ENCODE measurements at regions not wholly inside any gene's neighbourhood (a gene's known extent, or its start where the extent isn't known, plus 50 kb on each side); places are given as distances from the start of the nearest gene placed in this dataset.

- TF ChIP-seq POLR2A (IDR thresholded peaks at IDR 0.05) (no peak), POLR2AphosphoS5 (IDR thresholded peaks at IDR 0.05) (no peak), EP300 (IDR thresholded peaks at IDR 0.05; ENCODE audit: low read depth) (no peak)
- TF ChIP-seq, protein P1, sequence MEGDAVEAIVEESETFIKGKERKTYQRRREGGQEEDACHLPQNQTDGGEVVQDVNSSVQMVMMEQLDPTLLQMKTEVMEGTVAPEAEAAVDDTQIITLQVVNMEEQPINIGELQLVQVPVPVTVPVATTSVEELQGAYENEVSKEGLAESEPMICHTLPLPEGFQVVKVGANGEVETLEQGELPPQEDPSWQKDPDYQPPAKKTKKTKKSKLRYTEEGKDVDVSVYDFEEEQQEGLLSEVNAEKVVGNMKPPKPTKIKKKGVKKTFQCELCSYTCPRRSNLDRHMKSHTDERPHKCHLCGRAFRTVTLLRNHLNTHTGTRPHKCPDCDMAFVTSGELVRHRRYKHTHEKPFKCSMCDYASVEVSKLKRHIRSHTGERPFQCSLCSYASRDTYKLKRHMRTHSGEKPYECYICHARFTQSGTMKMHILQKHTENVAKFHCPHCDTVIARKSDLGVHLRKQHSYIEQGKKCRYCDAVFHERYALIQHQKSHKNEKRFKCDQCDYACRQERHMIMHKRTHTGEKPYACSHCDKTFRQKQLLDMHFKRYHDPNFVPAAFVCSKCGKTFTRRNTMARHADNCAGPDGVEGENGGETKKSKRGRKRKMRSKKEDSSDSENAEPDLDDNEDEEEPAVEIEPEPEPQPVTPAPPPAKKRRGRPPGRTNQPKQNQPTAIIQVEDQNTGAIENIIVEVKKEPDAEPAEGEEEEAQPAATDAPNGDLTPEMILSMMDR (IDR thresholded peaks at IDR 0.05), result no peak
- H3K4me3 ChIP-seq, result no peak overlapping the region
- 88 to 92% methylated on average over 2 of the region's 2 CpGs for WGBS, 2 donors (ENCODE audit: low coverage in 1 of 2)
- H3K27ac ChIP-seq, result no peak overlapping the region
- in situ Hi-C loops (cut with MboI; ENCODE audit: low pct_ligation_motif_present in 1 of 4, low pct_unique_long_range_greater_than_20kb in 1 of 4, low sequenced_read_pairs in 3 of 4), result no loop called here
- no peaks in the 10 kb centered on the region for H3K27me3 ChIP-seq
- DNase-seq, result no peak
- intact Hi-C loops (cut with DNase I; ENCODE audit: low total_unique reads), result no loop called here
- no peaks in the 10 kb centered on the region for H3K9me3 ChIP-seq
- no peaks in the 10 kb centered on the region for H3K4me1 ChIP-seq
- H3K36me3 ChIP-seq, result no peaks in the 10 kb centered on the region
These were observed 165.3 kb upstream of the TFPI start for GRCh38 chr2:187719510-187719909.

GRCh38 chr2:187748958-187749357, 194.7 kb upstream of the TFPI start:
- no peak for TF ChIP-seq POLR2AphosphoS5 (IDR thresholded peaks at IDR 0.05)
- TF ChIP-seq, protein P1 (IDR thresholded peaks at IDR 0.05), result no peak
- WGBS, 2 donors (ENCODE audit: low coverage in 1 of 2), result 71 to 78% methylated on average over 1 to 4 of the region's 4 CpGs
- H3K27me3 ChIP-seq, result no peaks in the 10 kb centered on the region
- in situ Hi-C loops (cut with MboI; ENCODE audit: low pct_ligation_motif_present in 1 of 4, low pct_unique_long_range_greater_than_20kb in 1 of 4, low sequenced_read_pairs in 3 of 4), result no loop called here
- DNase-seq, result no peak
- H3K4me1 ChIP-seq, result no peaks in the 10 kb centered on the region
- H3K9me3 ChIP-seq, result no peaks in the 10 kb centered on the region
- no peak overlapping the region for H3K27ac ChIP-seq
- H3K36me3 ChIP-seq, result no peaks in the 10 kb centered on the region
- intact Hi-C loops (cut with DNase I; ENCODE audit: low total_unique reads), result no loop called here
- H3K4me3 ChIP-seq, result no peak overlapping the region

DNA sequence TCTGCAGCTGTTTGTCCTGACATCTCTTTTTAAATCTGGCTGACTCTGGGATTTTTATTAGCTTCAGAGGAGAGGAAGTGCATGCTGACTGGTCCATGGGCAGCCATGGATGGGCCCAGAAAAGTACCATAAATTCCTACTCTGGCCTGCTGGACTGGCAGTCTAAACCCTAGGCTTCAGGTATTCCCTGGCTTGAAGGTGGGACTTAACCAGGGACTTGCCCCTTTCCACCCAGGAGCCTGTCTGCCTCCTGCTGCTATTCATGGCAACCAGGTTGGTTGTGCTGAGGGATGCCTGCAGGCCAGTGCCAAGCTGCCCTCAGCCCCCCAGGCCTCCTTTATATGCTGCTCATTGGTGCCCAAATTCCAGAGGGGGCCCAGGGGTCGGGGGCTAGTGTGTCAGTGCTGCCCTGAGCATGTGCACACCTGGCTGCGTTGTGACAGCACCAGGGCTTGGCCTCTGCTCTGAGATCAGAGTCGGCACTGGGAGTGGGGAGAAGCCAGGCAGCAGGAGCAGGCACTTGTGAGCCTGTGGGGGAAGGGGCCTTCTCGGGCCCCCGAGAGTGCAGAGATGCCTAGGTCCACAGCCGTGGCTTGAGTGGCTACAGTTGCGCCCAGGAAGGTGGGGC, 195.7 kb upstream of the TFPI start:
- H3K36me3 ChIP-seq, result no peaks in the 10 kb centered on the region
- intact Hi-C loops (cut with DNase I; ENCODE audit: low total_unique reads), result no loop called here
- 81% methylated on average over 7 of the region's 7 CpGs; no CpG with 5 or more reads in 1 of the 2 donors for WGBS, 2 donors (ENCODE audit: low coverage in 1 of 2)
- no peak for DNase-seq
- H3K4me1 ChIP-seq, result no peaks in the 10 kb centered on the region
- no peak for TF ChIP-seq EP300 (IDR thresholded peaks at IDR 0.05; ENCODE audit: low read depth)
- TF ChIP-seq, protein P1 (IDR thresholded peaks at IDR 0.05), result no peak
- TF ChIP-seq POLR2AphosphoS5 (IDR thresholded peaks at IDR 0.05), result no peak
- no peak for TF ChIP-seq POLR2A (IDR thresholded peaks at IDR 0.05)
- in situ Hi-C loops (cut with MboI; ENCODE audit: low pct_ligation_motif_present in 1 of 4, low pct_unique_long_range_greater_than_20kb in 1 of 4, low sequenced_read_pairs in 3 of 4), result no loop called here
- no peak overlapping the region for H3K4me3 ChIP-seq
- no peaks in the 10 kb centered on the region for H3K9me3 ChIP-seq
- no peak overlapping the region for H3K27ac ChIP-seq
- no peaks in the 10 kb centered on the region for H3K27me3 ChIP-seq

DNA sequence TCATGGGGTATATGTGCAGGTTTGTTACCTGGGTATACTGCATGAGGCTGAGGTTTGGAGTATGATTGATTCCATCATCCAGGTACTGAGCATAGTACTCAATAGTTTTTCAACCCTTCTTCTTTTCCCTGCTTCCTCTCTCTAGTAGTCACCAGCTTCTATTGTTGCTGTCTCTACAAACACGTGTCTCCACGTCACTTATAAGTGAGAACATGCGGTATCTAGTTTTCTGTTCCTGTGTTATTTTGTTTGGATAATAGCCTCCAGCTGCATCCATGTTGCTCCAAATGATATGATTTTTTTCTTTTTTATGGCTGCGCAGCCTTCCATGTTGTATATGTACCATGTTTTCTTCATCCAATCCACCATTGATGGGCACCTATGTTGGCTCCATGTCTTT, 214.8 kb upstream of the TFPI start:
- no peak overlapping the region for H3K27ac ChIP-seq
- TF ChIP-seq POLR2A (IDR thresholded peaks at IDR 0.05) (no peak), EP300 (IDR thresholded peaks at IDR 0.05; ENCODE audit: low read depth) (no peak), POLR2AphosphoS5 (IDR thresholded peaks at IDR 0.05) (no peak)
- TF ChIP-seq, protein P1 (IDR thresholded peaks at IDR 0.05), result no peak
- no peak overlapping the region for H3K4me3 ChIP-seq
- WGBS, 2 donors (ENCODE audit: low coverage in 1 of 2), result 87 to 96% methylated on average over 3 to 4 of the region's 4 CpGs
- in situ Hi-C loops (cut with MboI; ENCODE audit: low pct_ligation_motif_present in 1 of 4, low pct_unique_long_range_greater_than_20kb in 1 of 4, low sequenced_read_pairs in 3 of 4), result no loop called here
- H3K27me3 ChIP-seq, result no peaks in the 10 kb centered on the region
- no peak for DNase-seq
- intact Hi-C loops (cut with DNase I; ENCODE audit: low total_unique reads), result no loop called here
- no peaks in the 10 kb centered on the region for H3K36me3 ChIP-seq
- no peaks in the 10 kb centered on the region for H3K9me3 ChIP-seq
- no peaks in the 10 kb centered on the region for H3K4me1 ChIP-seq
